ENCODE measurements at regions not wholly inside any gene's neighbourhood (a gene's known extent, or its start where the extent isn't known, plus 50 kb on each side); places are given as distances from the start of the nearest gene placed in this dataset.

GRCh38 chr6:147904416-147904815, 395.9 kb downstream of the SAMD5 start:
- H3K4me3 ChIP-seq (ENCODE audit: low read depth, low read length) = no peak overlapping the region
- H3K27me3 ChIP-seq = no peaks in the 10 kb centered on the region
- H3K9me3 ChIP-seq = no peaks in the 10 kb centered on the region
- no peaks in the 10 kb centered on the region for H3K36me3 ChIP-seq
- H3K4me1 ChIP-seq = no peaks in the 10 kb centered on the region
- DNase-seq = no peak
- no peak for TF ChIP-seq CTCF (IDR thresholded peaks at IDR 0.05; ENCODE audit: low read depth, low read length)

- H3K9me3 ChIP-seq = no peaks in the 10 kb centered on the region
- H3K4me1 ChIP-seq = no peaks in the 10 kb centered on the region
- no peaks in the 10 kb centered on the region for H3K27me3 ChIP-seq
- no peak overlapping the region for H3K4me3 ChIP-seq (ENCODE audit: low read depth, low read length)
- H3K36me3 ChIP-seq = no peaks in the 10 kb centered on the region
- no peak for TF ChIP-seq CTCF (IDR thresholded peaks at IDR 0.05; ENCODE audit: low read depth, low read length)
- DNase-seq = no peak
Measured at GRCh38 chr6:147905711-147906110, 397.2 kb downstream of the SAMD5 start.

GRCh38 chr6:147906361-147906760, 397.9 kb downstream of the SAMD5 start:
- Histone ChIP-seq H3K9me3 (no peaks in the 10 kb centered on the region), H3K36me3 (no peaks in the 10 kb centered on the region), H3K27me3 (no peaks in the 10 kb centered on the region), H3K4me3 (ENCODE audit: low read depth, low read length) (no peak overlapping the region), H3K4me1 (no peaks in the 10 kb centered on the region)
- no peak for TF ChIP-seq CTCF (IDR thresholded peaks at IDR 0.05; ENCODE audit: low read depth, low read length)
- DNase-seq = no peak

GRCh38 chr6:147909640-147910039, 401.1 kb downstream of the SAMD5 start:
- Histone ChIP-seq H3K4me3 (ENCODE audit: low read depth, low read length) (no peak overlapping the region), H3K36me3 (no peaks in the 10 kb centered on the region), H3K4me1 (no peaks in the 10 kb centered on the region), H3K9me3 (no peaks in the 10 kb centered on the region), H3K27me3 (no peaks in the 10 kb centered on the region)
- TF ChIP-seq CTCF (IDR thresholded peaks at IDR 0.05; ENCODE audit: low read depth, low read length) = no peak
- no peak for DNase-seq

GRCh38 chr6:147910281-147910680, 401.8 kb downstream of the SAMD5 start:
- no peak for DNase-seq
- no peak overlapping the region for H3K4me3 ChIP-seq (ENCODE audit: low read depth, low read length)
- H3K4me1 ChIP-seq = no peaks in the 10 kb centered on the region
- no peaks in the 10 kb centered on the region for H3K36me3 ChIP-seq
- H3K27me3 ChIP-seq = no peaks in the 10 kb centered on the region
- no peak for TF ChIP-seq CTCF (IDR thresholded peaks at IDR 0.05; ENCODE audit: low read depth, low read length)
- H3K9me3 ChIP-seq = no peaks in the 10 kb centered on the region

- TF ChIP-seq CTCF (IDR thresholded peaks at IDR 0.05; ENCODE audit: low read depth, low read length) = no peak
- no peaks in the 10 kb centered on the region for H3K4me1 ChIP-seq
- H3K4me3 ChIP-seq (ENCODE audit: low read depth, low read length) = no peak overlapping the region
- no peaks in the 10 kb centered on the region for H3K9me3 ChIP-seq
- DNase-seq = no peak
- no peaks in the 10 kb centered on the region for H3K27me3 ChIP-seq
- H3K36me3 ChIP-seq = no peaks in the 10 kb centered on the region
Measured at GRCh38 chr6:147911057-147911456, 402.6 kb downstream of the SAMD5 start.

All from BE2C (cell line).